HG03439 (cell line): ENCODE measurements at regions not wholly inside any gene's neighbourhood (a gene's known extent, or its start where the extent isn't known, plus 50 kb on each side); places are given as distances from the start of the nearest gene placed in this dataset.

Experiments used
- ATAC-seq: cut with Tn5 transposase; IDR thresholded peaks from one replicate; pipeline ENCODE4 v1.9.1; 2021; ENCODE audit warnings: mild to moderate bottlenecking, moderate library complexity; ENCODE audit not compliant: unreplicated experiment

DNA sequence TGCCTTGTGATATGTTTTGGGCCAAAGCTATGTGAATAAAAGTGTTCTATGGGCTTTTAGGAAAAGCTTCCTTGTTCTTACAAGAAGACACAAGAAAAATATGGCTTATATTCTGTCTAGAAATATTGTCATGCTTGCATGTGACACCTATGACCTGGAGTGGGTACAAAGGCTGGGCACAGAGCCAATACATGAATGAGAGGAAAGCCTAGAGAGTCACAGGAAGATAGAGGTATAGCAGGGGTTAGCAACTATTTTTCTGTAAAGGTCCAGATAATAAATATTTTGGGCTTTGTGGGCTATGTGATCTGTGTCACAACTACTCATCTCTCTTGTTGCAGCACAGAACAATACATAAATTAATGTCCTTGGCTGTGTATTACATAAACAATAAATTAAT is 196.6 kb upstream of the CD180 start:
- no peak for ATAC-seq

DNA sequence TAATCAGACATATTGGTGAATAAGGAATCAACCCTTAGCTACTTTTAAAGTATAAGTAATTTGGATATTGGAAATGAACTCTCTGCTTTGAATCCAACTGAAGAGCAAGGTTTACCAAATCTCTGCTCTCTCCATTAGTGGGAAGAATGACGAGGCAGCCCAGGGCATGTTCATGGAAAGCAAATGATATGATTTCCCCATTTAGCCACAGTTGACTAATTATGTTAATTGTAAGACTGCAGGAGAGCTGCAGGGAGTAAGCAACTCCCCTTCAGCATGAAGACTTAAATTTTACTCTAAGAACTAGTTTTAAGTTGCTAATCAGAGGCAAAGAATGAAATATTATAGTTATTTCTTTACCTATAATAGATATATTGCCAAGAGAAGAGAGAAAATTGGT is 194.3 kb upstream of the CD180 start:
- no peak for ATAC-seq

DNA sequence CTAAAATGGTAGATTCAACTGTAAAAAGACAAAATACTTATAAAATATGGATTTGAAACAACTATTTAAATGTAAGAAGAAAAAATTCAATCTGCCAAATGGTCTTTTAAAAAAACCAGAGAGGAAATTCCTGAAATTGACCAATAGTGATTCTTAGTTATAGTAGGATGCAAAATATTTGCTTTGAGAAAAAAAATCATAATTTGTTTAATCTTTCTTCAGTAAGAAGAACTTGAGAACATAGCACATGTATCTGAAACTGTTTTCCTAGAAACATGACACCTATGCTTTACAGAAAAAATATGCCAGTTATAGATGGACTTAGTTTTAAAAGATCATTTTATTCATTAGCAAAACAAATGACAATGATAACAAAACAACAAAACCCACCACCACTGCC is 186.9 kb upstream of the CD180 start:
- ATAC-seq = no peak

DNA sequence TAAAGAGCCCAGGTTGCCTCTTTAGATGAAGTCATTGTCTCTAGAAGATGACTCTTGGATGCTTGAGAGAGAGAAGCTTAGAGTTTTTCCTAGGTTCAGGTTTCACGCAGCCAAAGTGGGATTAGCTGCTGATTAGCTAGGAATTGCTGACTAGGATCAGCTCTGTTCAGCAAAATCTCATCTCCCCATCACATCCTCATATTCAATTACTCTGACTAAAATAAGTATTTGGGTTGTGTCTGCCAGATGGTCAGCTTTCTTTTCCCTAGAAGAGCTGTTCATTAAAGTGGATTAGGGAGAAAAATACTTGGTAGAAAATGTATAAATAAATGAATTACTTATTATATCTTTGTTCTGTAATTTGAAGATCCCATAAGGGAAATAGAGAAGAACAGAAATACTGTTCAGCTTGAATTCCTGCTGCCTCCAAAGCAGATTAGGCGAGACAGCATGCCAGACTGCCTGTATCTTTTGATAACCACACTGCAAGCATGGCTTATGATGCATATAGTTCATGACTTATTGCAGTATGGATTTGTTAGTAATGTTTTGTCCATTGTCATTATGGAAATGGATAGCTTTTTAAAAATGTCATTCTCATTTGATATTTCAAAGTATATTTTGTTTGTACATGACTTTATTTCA is 184.8 kb upstream of the CD180 start:
- no peak for ATAC-seq

DNA sequence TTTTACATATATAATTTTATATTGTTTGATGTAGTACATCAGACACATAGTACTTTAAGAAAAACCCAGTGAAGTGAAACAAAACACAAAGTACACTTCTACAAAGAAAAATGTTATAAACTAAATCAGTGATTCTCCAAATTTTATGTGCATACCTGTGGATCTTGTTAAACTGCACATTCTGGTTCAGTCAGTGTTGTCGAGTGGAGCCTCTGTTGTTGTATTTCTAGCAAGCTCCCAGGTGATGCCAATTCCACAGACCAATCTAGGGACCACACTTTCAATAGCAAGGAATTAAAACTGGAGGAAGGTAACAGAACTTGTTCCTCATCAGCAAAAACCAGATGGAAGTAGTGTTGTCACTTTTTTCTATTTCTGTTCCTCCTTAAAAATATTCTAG is 183.8 kb upstream of the CD180 start:
- no peak for ATAC-seq

DNA sequence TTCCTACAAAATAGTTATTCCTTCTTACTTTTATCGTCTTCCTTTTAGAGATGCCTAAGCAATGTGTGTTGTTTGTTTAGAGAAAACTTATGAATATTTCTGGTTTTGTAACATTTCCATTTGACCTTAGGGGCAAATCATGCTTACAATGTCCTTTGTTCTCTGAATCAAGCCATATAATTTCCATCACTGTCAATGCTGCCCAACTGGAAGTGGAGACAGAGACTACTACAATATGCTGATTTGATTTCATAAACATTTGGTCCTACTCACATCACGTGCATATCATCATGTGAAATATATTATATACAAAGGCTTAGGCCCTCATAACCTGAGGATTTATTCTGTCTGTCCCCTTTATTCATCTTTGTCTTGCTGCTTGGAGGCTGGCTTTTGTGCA is 183.2 kb upstream of the CD180 start:
- no peak for ATAC-seq

DNA sequence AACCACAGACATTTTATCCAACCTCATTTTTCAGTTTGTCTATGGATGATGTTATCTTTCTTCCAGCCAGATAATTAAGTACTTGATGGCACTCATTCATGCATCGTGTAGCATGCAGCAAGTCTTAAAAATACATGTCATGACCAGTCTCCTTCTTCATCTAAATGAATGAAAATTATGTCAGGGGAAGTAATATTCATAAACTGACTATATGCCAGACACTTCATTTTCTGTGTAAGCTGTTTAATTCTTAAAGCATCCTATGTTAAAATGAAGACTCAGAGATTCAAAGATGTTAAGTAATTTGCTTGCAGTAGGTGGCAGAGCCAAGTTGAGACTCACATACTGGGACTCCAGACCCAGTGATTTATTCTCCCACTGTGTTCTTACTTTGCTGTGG is 181.7 kb upstream of the CD180 start:
- no peak for ATAC-seq

DNA sequence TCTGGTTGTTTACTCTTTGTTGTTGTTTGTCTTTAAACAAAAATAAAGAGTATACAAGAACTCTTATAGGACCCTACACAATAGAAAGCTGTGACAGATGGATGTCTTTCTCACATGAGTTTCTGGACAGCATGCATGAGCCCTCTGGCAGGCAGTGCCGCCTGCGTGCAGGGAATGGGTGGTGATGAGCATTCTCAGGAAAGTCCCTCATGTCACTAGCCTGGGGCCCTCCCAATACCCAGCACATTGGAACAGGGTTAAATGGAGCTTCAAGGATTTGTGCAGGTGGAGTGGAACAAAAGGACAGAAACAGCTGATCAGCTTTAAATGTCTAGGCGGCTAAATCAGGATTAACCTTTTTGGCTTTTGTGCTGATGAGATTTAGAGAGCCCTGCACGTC is 181.0 kb upstream of the CD180 start:
- ATAC-seq = no peak

DNA sequence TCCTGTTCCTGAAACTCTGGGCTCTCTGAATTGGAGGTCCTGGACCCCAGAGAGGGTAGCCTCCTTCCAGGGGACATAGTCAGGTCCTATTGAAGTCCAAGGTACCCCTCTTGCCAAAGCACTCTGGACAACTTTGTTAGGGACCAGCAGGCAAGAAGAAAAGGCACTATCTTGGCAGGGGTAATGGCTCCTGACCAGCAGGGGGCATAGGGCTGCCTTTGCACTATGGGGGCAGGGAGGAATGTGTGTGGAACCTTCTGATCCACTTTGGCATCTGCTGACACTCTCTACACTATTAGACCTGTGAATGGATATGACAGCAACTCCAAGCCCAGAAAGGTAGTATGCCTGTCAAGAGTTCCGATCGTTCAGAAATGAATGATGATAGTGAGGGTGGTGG is 179.0 kb upstream of the CD180 start:
- ATAC-seq = no peak

DNA sequence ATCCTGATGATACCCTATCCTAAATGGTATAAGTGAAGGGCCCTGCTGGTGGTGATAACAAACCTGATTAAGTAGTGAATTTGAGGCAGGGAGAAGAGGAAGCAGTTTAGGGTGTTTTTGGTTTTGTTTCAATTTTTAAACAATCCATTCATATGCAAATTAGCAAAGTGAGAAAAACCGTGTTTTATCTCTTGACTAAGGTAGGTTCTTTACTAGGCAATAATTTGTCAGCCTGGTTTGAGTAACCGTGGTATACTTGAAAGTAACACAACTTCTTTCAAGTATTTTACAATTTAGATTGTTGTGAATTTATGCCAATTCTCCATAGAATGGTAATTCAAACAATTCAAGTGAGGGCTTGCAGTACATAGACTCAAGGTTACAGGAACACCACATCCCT is 177.8 kb upstream of the CD180 start:
- ATAC-seq = no peak

DNA sequence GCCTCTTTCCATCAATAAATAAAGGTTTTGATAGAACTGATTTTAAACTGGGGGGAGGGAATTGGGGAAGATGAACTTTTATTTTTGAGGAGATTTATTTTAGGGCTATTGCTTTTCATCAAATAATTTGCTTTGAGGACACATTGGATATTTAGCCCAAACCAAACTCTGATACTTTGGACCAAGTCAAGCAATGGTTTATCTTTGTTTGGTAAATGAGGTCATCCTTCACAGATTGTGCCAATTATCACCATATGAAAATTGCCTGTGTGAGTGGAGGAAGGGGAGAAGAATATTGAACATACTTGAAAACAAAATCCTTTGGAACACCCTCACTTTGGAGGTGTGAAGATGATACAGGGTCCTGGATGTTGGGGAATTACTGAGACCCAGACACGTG is 176.9 kb upstream of the CD180 start:
- ATAC-seq = no peak

DNA sequence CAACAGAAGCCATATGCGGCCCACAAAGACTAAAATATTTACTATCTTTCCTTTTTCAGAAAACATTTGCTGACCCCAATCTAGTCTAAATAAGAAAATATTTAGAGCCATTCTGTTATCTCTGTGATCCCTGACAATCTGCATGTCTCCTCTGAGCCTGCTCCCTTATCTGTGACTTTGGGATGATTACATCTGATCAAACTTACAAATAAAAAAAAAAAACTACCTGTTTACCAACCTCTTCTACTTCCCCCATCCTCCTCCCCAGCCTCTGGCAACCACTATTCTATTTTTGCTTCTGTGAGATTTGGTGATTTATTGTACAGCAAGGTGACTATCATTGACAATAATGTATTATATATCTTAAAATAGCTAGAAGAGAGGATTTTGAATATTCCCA is 176.3 kb upstream of the CD180 start:
- ATAC-seq = no peak

DNA sequence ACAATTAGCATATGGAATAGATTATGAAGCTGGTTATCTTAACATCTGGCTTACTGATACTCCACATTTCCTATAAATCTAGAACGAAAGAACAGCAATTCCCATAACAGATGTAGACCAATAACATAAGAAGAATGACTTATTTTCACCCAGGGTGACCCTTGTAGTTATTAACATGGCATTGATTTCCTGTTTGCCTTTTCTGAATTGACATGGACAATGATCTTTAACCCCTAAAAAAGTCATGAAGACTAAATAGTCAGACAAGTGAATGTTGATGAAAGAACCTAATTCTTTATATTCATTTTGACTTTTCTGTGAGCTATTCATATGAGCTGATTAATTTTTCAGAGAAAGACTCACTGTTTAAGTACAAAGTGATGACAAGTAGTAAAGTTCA is 175.3 kb upstream of the CD180 start:
- no peak for ATAC-seq

DNA sequence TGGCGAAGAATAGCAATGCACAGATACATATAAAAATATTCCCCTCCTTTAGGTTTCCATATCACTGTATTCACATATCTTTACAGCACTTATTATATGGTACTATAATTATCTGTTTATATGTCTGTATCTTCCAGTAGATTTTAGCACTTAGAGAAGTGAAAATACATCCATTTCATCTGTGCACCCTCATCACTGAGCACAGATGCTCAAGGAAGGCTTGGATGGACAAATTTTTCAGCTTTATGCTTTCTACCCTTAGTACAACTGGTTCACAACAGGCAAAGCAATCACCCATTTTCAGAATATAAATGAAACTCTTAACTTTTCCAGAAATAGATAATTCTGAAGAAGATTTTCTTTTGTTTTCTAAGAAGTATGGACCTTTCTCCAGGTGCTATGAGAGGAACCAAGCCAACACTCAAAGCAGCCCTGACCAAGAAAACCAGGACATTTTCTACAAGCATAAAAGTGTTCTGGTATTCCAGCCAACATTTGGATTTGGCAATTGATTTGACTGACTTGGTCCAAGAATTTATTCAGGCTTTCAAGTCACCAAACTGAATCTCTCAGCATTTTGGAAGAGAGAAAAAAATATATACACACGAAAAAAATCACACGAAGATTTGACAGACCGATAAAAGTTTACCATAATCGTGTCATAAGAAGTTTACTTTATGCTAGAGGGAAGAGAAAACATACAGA is 170.2 kb upstream of the CD180 start:
- ATAC-seq = no peak

DNA sequence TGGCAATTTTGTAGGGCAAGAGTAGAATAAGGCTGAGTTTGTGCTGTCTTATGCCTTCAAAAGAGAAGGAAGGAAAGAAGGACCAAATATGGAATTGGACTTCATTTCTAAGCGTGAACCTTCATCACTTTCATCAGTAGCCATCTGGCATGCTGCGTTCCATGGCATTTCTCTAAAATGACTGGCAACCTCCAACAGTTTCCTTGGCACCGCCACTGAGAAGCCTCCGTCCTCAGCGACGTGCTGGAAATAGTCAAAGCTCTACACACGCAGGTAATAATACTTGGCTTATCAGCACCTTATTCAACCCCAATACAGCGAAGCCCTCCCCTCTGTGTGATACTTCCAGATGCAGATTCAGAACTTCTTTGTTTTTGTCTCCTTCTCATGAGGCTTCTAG is 169.7 kb upstream of the CD180 start:
- ATAC-seq = no peak

DNA sequence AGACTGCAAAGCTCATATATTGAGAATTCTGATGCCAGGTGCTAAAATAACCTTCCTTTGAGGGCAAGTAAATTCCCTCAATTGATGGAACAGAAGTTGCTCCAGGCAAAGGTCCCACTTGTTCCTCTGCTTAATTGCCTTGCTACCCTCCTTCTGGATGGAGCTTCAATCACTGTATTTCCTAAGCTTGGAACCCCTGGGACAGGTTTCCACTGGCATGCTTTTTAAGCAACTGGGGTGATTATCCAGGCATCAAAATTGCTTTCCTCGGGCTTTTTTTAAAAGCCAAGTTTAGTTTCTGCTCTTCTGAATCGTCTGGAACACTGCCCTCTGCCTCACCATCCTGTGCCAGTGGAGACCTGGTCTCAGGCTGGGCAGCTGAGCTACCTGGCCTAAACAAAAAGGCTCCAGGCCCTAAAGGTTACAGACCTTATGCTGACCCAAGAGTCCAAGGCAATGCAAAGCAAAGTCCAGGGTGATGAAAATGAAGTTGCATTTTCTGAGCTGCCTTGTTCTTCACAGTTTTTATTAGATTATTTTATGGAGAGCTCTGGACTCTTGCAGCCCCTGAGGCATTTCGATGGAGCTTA is 167.9 kb upstream of the CD180 start:
- ATAC-seq = no peak

DNA sequence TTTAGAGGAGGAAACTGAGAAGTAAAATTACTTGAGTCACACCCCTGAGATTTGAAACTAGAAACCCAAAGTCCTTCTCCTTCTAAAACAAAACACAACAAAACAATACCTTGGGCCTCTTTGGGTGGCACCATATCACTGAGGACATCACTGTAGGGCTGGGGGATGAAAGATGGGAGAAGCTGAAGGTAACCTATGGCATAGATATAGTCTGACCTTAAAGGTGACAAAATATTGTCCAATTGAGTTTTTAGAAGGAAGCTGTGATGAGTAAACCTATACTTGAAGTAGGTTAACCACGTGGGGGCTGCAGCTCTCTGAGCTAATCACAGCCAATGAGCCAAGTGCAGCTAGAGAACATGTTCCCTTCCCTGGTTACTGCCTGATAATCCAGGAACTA is 167.4 kb upstream of the CD180 start:
- no peak for ATAC-seq

DNA sequence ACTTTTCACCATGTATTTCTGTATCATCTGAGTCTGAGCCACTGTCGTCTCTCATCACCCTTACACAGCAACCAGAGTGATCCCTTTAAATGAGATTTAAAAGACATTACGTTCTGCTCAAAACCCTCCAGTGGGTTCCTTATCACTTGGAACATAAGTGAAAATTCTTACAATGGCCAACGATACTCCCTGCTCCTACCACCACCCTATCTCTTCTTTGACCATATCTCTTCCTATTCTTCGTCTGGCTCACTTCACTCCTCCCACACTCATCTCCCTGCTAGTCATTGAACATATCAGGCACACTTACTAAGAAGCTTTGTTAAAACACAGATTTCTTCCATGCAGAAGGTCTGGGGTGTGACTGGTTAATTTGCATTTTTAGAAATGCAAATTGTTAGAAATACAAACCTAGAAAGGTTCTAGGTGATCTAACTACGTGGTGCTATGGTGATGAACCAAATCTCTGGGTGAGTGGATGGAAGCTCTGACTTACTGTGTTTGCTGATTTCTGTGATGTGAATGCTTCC is 166.6 kb upstream of the CD180 start:
- no peak for ATAC-seq

DNA sequence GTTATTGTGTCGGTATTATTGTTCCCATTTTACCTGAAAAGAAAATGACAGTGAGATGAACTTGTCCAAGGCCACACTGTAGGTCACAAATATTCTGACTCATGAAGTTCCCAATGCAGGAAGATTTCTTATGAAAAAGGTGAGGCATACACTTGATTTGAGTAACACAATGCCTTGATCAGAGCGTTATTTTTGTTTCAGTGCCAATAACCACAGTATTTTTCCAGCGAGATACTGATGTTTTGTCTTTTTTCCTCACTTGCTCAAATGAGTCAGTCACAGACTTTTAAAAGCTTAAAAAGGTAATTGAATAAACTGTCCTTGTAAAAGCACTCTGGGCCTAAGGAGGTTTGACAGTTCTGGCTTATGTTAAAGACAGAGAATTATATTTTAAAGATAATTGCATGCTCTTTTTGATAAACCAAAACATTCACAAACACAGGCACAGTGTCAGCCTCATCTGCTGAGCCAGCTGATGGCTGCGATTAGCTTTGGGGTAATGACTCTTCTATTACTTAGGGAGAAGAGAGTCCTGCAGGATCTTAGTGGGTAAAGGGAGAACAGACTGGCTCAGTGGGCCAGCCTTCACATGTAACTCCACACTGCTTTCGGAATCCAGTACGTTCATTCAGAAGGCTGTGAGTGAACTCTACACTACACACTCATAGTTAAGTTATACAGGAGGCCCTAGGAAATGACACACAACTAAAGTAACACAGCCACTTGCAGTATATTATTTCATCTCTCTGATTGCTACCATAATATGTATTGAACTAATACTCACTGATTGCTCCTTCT is 165.5 kb upstream of the CD180 start:
- no peak for ATAC-seq

DNA sequence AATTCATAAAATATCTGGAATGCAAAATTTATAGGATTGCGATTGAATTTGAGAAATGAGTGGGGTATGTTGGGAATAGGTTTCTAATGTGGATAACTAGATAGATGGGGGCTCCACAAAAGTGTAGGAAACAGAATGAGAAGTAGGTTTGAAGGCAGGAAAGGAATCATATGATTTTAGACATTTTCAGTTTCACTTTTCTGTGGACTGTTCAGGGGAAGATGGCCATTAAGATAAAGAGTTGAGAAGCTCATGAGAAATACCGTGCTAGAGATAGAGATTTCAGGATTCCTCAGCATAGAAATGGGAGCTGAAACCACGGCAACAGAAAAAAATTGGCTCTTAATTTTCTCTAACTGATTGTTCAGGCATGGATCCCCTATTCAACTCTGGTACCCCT is 163.4 kb upstream of the CD180 start:
- no peak for ATAC-seq

DNA sequence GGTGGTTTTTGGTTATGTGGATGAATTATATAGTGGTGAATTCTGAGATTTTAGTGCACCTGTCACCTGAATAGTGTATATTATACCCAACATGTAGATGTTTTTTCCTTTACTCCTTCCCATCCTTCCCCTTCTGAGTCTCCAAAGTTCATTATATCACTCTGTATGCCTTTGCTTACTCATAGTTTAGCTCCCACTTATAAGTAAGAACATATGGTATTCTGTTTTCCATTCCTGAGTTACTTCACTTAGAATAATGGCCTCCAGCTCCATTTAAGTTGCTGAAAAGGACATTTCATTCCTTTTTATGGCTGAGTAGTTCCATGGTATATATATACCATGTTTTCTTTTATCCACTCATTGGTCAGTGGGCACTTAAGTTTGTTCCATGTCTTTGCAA is 161.6 kb upstream of the CD180 start:
- no peak for ATAC-seq
